Neuronal stem cell (in vitro differentiated cells): ENCODE measurements at regions not wholly inside any gene's neighbourhood (a gene's known extent, or its start where the extent isn't known, plus 50 kb on each side); places are given as distances from the start of the nearest gene placed in this dataset.

Source experiments
- DNase-seq: peaks from one replicate; pipeline ENCODE4 v3.0.0-alpha.2; 2013; ENCODE audit warnings: low spot score
- H2AFZ ChIP-seq: one replicate; pipeline ENCODE4 v1.6.1; 2013; ENCODE audit warnings: mild to moderate bottlenecking, low read length, inconsistent platforms
- H2AK5ac ChIP-seq: 2 replicates; pipeline ENCODE4 v1.6.1; 2013; ENCODE audit warnings: low read depth, mild to moderate bottlenecking, inconsistent platforms, low read length, moderate library complexity, mixed read lengths
- H2BK120ac ChIP-seq: 2 replicates; pipeline ENCODE4 v1.6.1; 2013; ENCODE audit warnings: low read depth, mild to moderate bottlenecking, inconsistent platforms, low read length, moderate library complexity, mixed read lengths
- H2BK12ac ChIP-seq: one replicate; pipeline ENCODE4 v1.6.1; 2013; ENCODE audit warnings: low read length, inconsistent platforms
- H2BK15ac ChIP-seq: 2 replicates; pipeline ENCODE4 v1.6.1; 2013; ENCODE audit warnings: mild to moderate bottlenecking, low read length, inconsistent platforms, mixed read lengths
- H2BK5ac ChIP-seq: one replicate; pipeline ENCODE4 v1.6.1; 2013; ENCODE audit warnings: inconsistent platforms, mild to moderate bottlenecking, low read length, moderate library complexity
- H3K14ac ChIP-seq: one replicate; pipeline ENCODE4 v1.6.1; 2013; ENCODE audit warnings: low read length, inconsistent platforms
- H3K18ac ChIP-seq: 2 replicates; pipeline ENCODE4 v1.6.1; 2013; ENCODE audit warnings: low read length, inconsistent platforms
- H3K23ac ChIP-seq: 2 replicates; pipeline ENCODE4 v1.6.1; 2013; ENCODE audit warnings: low read depth, mild to moderate bottlenecking, mixed read lengths, low read length, inconsistent platforms; ENCODE audit not compliant: poor library complexity
- H3K27ac ChIP-seq: replicated peaks from 3 replicates; pipeline ENCODE4 v1.5.1; 2013; ENCODE audit warnings: low read length, inconsistent platforms
- H3K27me3 ChIP-seq, 3 experiments: 2 replicates each; pipeline ENCODE4 v1.6.1; 2013; ENCODE audit warnings: low read length in 3 of 3, mild to moderate bottlenecking in 2 of 3, inconsistent platforms in 1 of 3, low read depth in 1 of 3, mixed read lengths in 1 of 3, moderate library complexity in 1 of 3; ENCODE audit not compliant: control insufficient read depth in 3 of 3, insufficient read depth in 3 of 3
- H3K36me3 ChIP-seq, 2 donors: replicated peaks in 1 of 2; 2 replicates each; pipeline ENCODE4 v1.6.1; 2013; ENCODE audit warnings: low read length in 2 of 2; ENCODE audit not compliant: control insufficient read depth in 2 of 2, insufficient read depth in 2 of 2
- H3K4ac ChIP-seq: 2 replicates; pipeline ENCODE4 v1.6.1; 2013; ENCODE audit warnings: inconsistent platforms, mild to moderate bottlenecking, low read length, moderate library complexity
- H3K4me1 ChIP-seq, 2 donors: 1 replicate in 1 of 2; 2 replicates in 1 of 2; pipeline ENCODE4 v1.6.1; 2013; ENCODE audit warnings: low read length in 2 of 2, low read depth in 1 of 2; ENCODE audit not compliant: control insufficient read depth in 2 of 2, insufficient read depth in 1 of 2
- H3K4me2 ChIP-seq: one replicate; pipeline ENCODE4 v1.6.1; 2013; ENCODE audit warnings: mild to moderate bottlenecking, low read length, inconsistent platforms; ENCODE audit not compliant: insufficient read depth, poor library complexity, severe bottlenecking
- H3K4me3 ChIP-seq, 2 donors: 2 replicates each; pipeline ENCODE4 v1.5.1; 2013; ENCODE audit warnings: low read length in 2 of 2, mild to moderate bottlenecking in 2 of 2, inconsistent platforms in 1 of 2, moderate library complexity in 1 of 2
- H3K79me1 ChIP-seq: one replicate; pipeline ENCODE4 v1.6.1; 2013; ENCODE audit warnings: low read depth, mild to moderate bottlenecking, inconsistent platforms, low read length, moderate library complexity
- H3K9ac ChIP-seq: one replicate; pipeline ENCODE4 v1.6.1; 2013; ENCODE audit warnings: mild to moderate bottlenecking, low read depth, low read length, inconsistent platforms; ENCODE audit not compliant: poor library complexity
- H3K9me3 ChIP-seq, 2 donors: replicated peaks in 1 of 2; 2 replicates each; pipeline versions ENCODE3 to v1.6.1; 2013; ENCODE audit warnings: low read length in 2 of 2, mild to moderate bottlenecking in 2 of 2, inconsistent platforms in 1 of 2, low read depth in 1 of 2, mixed read lengths in 1 of 2, moderate library complexity in 1 of 2; ENCODE audit not compliant: control insufficient read depth in 2 of 2, insufficient read depth in 1 of 2
- H4K8ac ChIP-seq: one replicate; pipeline ENCODE4 v1.6.1; 2013; ENCODE audit warnings: low read depth, mild to moderate bottlenecking, inconsistent platforms, low read length, moderate library complexity
- H4K91ac ChIP-seq: one replicate; pipeline ENCODE4 v1.6.1; 2013; ENCODE audit warnings: low read length, low read depth, mild to moderate bottlenecking, inconsistent platforms; ENCODE audit not compliant: poor library complexity
- WGBS, 2 donors: extraction: QIAGEN DNeasy Blood & Tissue Kit; methylation state at CpG; one replicate each; pipeline ENCODE4 v1.1.7; 2013; ENCODE audit warnings: missing lambda C conversion rate in 2 of 2, mixed read lengths in 1 of 2; ENCODE audit not compliant: insufficient read length in 2 of 2, insufficient replicate concordance in 1 of 2; ENCODE audit errors: extremely low coverage in 2 of 2; 5-methylcytosine and 5-hydroxymethylcytosine counted together

- no peak for DNase-seq
- H3K79me1 ChIP-seq, result no peaks in the 10 kb centered on the region
- no peak overlapping the region for H4K8ac ChIP-seq
- H3K4ac ChIP-seq, result no peak overlapping the region
- no peak overlapping the region for H3K23ac ChIP-seq
- H3K4me1 ChIP-seq, result peaks cover 5% of the 10 kb centered on the region in 2 donors
- H3K14ac ChIP-seq, result no peak overlapping the region
- no peak overlapping the region for H3K9ac ChIP-seq
- H3K27me3 ChIP-seq, result peaks cover 0 to 5% (median 0%) of the 10 kb centered on the region in 3 experiments
- no peak overlapping the region for H3K4me3 ChIP-seq
- no CpG with 5 or more reads among the region's 4 CpGs for WGBS, 2 donors
- H4K91ac ChIP-seq, result no peak overlapping the region
- H3K27ac ChIP-seq, result no peak overlapping the region
- no peak overlapping the region for H3K18ac ChIP-seq
- H2BK15ac ChIP-seq, result no peak overlapping the region
- no peak overlapping the region for H2BK120ac ChIP-seq
- no peak overlapping the region for H3K4me2 ChIP-seq
- H3K9me3 ChIP-seq, result no peaks in the 10 kb centered on the region
- no peak overlapping the region for H2AFZ ChIP-seq
- H3K36me3 ChIP-seq, result no peaks in the 10 kb centered on the region
- H2BK12ac ChIP-seq, result no peak overlapping the region
- no peak overlapping the region for H2BK5ac ChIP-seq
- H2AK5ac ChIP-seq, result no peak overlapping the region
These were observed 67.4 kb upstream of the CCDC112 start for GRCh38 chr5:115363879-115364278.

GRCh38 chr5:115360046-115360685, 63.7 kb upstream of the CCDC112 start:
- no peak overlapping the region for H2BK5ac ChIP-seq
- H3K14ac ChIP-seq, result no peak overlapping the region
- H2BK120ac ChIP-seq, result no peak overlapping the region
- no peaks in the 10 kb centered on the region for H3K79me1 ChIP-seq
- no peak overlapping the region for H3K27ac ChIP-seq
- H3K9me3 ChIP-seq, result no peaks in the 10 kb centered on the region
- no peak overlapping the region for H4K8ac ChIP-seq
- no peak overlapping the region for H3K4me3 ChIP-seq
- H3K36me3 ChIP-seq, result no peaks in the 10 kb centered on the region
- H3K23ac ChIP-seq, result no peak overlapping the region
- no peak overlapping the region for H4K91ac ChIP-seq
- H3K4me1 ChIP-seq, result no peaks in the 10 kb centered on the region
- DNase-seq, result no peak
- no CpG with 5 or more reads among the region's 5 CpGs for WGBS, 2 donors
- no peak overlapping the region for H2BK15ac ChIP-seq
- H2BK12ac ChIP-seq, result no peak overlapping the region
- H3K4ac ChIP-seq, result no peak overlapping the region
- H2AK5ac ChIP-seq, result no peak overlapping the region
- no peak overlapping the region for H3K18ac ChIP-seq
- no peak overlapping the region for H2AFZ ChIP-seq
- no peak overlapping the region for H3K4me2 ChIP-seq
- H3K27me3 ChIP-seq, result peaks cover 0 to 5% (median 0%) of the 10 kb centered on the region in 3 experiments
- no peak overlapping the region for H3K9ac ChIP-seq

GRCh38 chr5:115355767-115356381, 59.4 kb upstream of the CCDC112 start:
- H3K27me3 ChIP-seq, result no peaks in the 10 kb centered on the region
- DNase-seq, result no peak
- H3K14ac ChIP-seq, result no peak overlapping the region
- H2BK15ac ChIP-seq, result no peak overlapping the region
- no peaks in the 10 kb centered on the region for H3K36me3 ChIP-seq
- H3K18ac ChIP-seq, result no peak overlapping the region
- no peaks in the 10 kb centered on the region for H3K79me1 ChIP-seq
- H2AFZ ChIP-seq, result no peak overlapping the region
- no peak overlapping the region for H3K23ac ChIP-seq
- no peak overlapping the region for H4K91ac ChIP-seq
- no peak overlapping the region for H2AK5ac ChIP-seq
- no peak overlapping the region for H4K8ac ChIP-seq
- H3K27ac ChIP-seq, result no peak overlapping the region
- WGBS, 2 donors, result no CpG with 5 or more reads among the region's 4 CpGs
- no peak overlapping the region for H3K9ac ChIP-seq
- no peak overlapping the region for H3K4me2 ChIP-seq
- no peak overlapping the region for H3K4me3 ChIP-seq
- no peak overlapping the region for H2BK120ac ChIP-seq
- no peaks in the 10 kb centered on the region for H3K4me1 ChIP-seq
- H2BK12ac ChIP-seq, result no peak overlapping the region
- H3K9me3 ChIP-seq, result no peaks in the 10 kb centered on the region
- H3K4ac ChIP-seq, result no peak overlapping the region
- no peak overlapping the region for H2BK5ac ChIP-seq

- no peak overlapping the region for H3K18ac ChIP-seq
- no peak overlapping the region for H3K4me2 ChIP-seq
- no peak overlapping the region for H2AFZ ChIP-seq
- H2BK5ac ChIP-seq, result no peak overlapping the region
- no peaks in the 10 kb centered on the region for H3K4me1 ChIP-seq
- H3K9ac ChIP-seq, result no peak overlapping the region
- H3K4me3 ChIP-seq, result no peak overlapping the region
- no CpG with 5 or more reads among the region's 1 CpG for WGBS, 2 donors
- H4K8ac ChIP-seq, result no peak overlapping the region
- no peak overlapping the region for H3K4ac ChIP-seq
- H2BK120ac ChIP-seq, result no peak overlapping the region
- no peak overlapping the region for H4K91ac ChIP-seq
- H3K23ac ChIP-seq, result no peak overlapping the region
- H2BK12ac ChIP-seq, result no peak overlapping the region
- no peak for DNase-seq
- H3K27me3 ChIP-seq, result no peaks in the 10 kb centered on the region
- H3K27ac ChIP-seq, result no peak overlapping the region
- no peaks in the 10 kb centered on the region for H3K79me1 ChIP-seq
- no peak overlapping the region for H3K14ac ChIP-seq
- no peaks in the 10 kb centered on the region for H3K36me3 ChIP-seq
- no peak overlapping the region for H2BK15ac ChIP-seq
- H3K9me3 ChIP-seq, result no peaks in the 10 kb centered on the region
- H2AK5ac ChIP-seq, result no peak overlapping the region
These were observed 58.6 kb upstream of the CCDC112 start for GRCh38 chr5:115355095-115355494.
